Esophagus muscularis mucosa (tissue), 4 donors: ENCODE measurements at regions not wholly inside any gene's neighbourhood (a gene's known extent, or its start where the extent isn't known, plus 50 kb on each side); places are given as distances from the start of the nearest gene placed in this dataset.

Experiments
- DNase-seq: peaks from one replicate; pipeline ENCODE4 v3.0.0-alpha.2; 2017; ENCODE audit errors: extremely low spot score
- H3K27ac ChIP-seq, 4 donors: fragments of 200-600 bp; sonication (generic); replicated peaks in 1 of 4; 1 replicate in 3 of 4; 2 replicates in 1 of 4; pipeline ENCODE4 v1.5.1; 2016 to 2019; ENCODE audit warnings: mild to moderate bottlenecking in 1 of 4
- H3K27me3 ChIP-seq, 4 donors: fragments of 200-600 bp; sonication (generic); one replicate each; pipeline versions ENCODE4 v1.5.1 to v1.6.0; 2016 to 2019
- H3K36me3 ChIP-seq, 4 donors: fragments of 200-600 bp; sonication (generic); one replicate each; pipeline ENCODE4 v1.5.1; 2016 to 2019
- H3K4me1 ChIP-seq, 4 donors: fragments of 200-600 bp; sonication (generic); one replicate each; pipeline ENCODE4 v1.5.1; 2016 to 2019
- H3K4me3 ChIP-seq, 4 donors: fragments of 200-600 bp; sonication (generic); 1 replicate in 2 of 4; 2 replicates in 2 of 4; pipeline ENCODE4 v1.5.1; 2016 to 2019; ENCODE audit warnings: mild to moderate bottlenecking in 4 of 4, moderate library complexity in 1 of 4
- H3K9me3 ChIP-seq, 4 donors: fragments of 200-600 bp; sonication (generic); 1 replicate in 3 of 4; 2 replicates in 1 of 4; pipeline ENCODE4 v1.5.1; 2016 to 2019
- EP300 ChIP-seq: sonication (generic); formaldehyde crosslinking; IDR thresholded peaks from one replicate; pipeline ENCODE4 v1.6.1; 2017; ENCODE audit warnings: antibody characterized with exemption
- POLR2A ChIP-seq: fragments of 450-650 bp; IDR thresholded peaks from one replicate; pipeline ENCODE4 v1.6.1; 2017; ENCODE audit warnings: antibody characterized with exemption, moderate library complexity, mild to moderate bottlenecking, low read depth
- POLR2AphosphoS5 ChIP-seq, 2 donors: sonication (generic); formaldehyde crosslinking; IDR thresholded peaks; one replicate each; pipeline ENCODE4 v1.6.1; 2017; ENCODE audit warnings: antibody characterized with exemption in 2 of 2
- WGBS: methylation state at CpG from one replicate; pipeline ENCODE4 v1.1.5; 2018; 5-methylcytosine and 5-hydroxymethylcytosine counted together
- intact Hi-C: fragments of 100-400 bp; cut with DNase I; formaldehyde crosslinking; loops from one replicate; pipeline ENCODE4 v1.15.1; 2023
- TF ChIP-seq, protein P1 (sequence below), 3 experiments: fragments of 200-600 bp in 2 of 3; fragments of 450-650 bp in 1 of 3; sonication (generic) in 2 of 3; IDR thresholded peaks; one replicate each; pipeline ENCODE4 v1.5.1; 2017 to 2019; ENCODE audit warnings: antibody characterized with exemption in 3 of 3, mild to moderate bottlenecking in 2 of 3, moderate library complexity in 1 of 3

DNA sequence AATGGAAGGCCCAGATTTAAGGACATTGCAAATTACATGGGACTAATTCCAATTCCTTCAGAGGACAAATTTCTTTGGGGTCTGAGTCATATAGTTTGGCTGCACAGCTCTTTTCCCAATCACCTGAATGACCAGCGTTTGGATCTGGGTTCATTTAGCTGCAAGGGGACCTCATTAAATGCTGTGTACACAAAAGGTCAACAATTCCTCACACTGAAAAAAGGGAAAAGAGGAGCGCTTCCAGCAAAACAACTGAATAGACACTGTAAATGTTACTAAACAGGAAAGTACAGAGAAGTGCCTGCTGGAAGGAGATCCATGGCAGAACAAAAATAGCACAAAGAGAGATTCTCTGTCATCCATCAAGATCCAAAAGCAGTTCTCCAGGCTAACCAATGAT is 356.0 kb upstream of the LMCD1 start:
- TF ChIP-seq, protein P1, sequence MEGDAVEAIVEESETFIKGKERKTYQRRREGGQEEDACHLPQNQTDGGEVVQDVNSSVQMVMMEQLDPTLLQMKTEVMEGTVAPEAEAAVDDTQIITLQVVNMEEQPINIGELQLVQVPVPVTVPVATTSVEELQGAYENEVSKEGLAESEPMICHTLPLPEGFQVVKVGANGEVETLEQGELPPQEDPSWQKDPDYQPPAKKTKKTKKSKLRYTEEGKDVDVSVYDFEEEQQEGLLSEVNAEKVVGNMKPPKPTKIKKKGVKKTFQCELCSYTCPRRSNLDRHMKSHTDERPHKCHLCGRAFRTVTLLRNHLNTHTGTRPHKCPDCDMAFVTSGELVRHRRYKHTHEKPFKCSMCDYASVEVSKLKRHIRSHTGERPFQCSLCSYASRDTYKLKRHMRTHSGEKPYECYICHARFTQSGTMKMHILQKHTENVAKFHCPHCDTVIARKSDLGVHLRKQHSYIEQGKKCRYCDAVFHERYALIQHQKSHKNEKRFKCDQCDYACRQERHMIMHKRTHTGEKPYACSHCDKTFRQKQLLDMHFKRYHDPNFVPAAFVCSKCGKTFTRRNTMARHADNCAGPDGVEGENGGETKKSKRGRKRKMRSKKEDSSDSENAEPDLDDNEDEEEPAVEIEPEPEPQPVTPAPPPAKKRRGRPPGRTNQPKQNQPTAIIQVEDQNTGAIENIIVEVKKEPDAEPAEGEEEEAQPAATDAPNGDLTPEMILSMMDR (IDR thresholded peaks at IDR 0.05) = no peak
- TF ChIP-seq EP300 (no peak), POLR2AphosphoS5 (IDR thresholded peaks at IDR 0.05) (no peak), POLR2A (no peak)
- 65% methylated on average over 2 of the region's 2 CpGs for WGBS
- H3K27ac ChIP-seq = no peak overlapping the region
- no peaks in the 10 kb centered on the region for H3K36me3 ChIP-seq
- no peaks in the 10 kb centered on the region for H3K9me3 ChIP-seq
- peak; percentile 17 for DNase-seq
- H3K4me3 ChIP-seq = no peak overlapping the region
- intact Hi-C loops = no loop called here
- H3K4me1 ChIP-seq = no peaks in the 10 kb centered on the region
- no peaks in the 10 kb centered on the region for H3K27me3 ChIP-seq

DNA sequence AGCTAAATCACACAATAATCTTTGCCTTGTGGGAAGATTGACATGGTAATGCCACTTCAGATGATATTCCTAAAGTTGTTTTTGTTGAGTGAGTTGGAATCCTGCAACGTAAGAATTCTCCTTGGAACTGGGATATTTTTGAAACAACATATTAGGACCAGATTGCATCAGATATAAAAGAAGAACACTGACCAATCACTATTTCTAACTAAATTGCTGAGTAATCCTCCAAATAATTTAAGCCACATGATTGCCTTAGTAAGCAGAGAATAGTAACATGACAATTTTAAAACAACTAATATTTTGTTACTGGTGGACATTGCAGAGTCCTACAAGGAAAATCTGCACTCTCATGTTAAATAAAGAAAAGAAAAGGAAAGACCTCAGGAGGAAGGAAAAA is 353.9 kb upstream of the LMCD1 start:
- H3K36me3 ChIP-seq = no peaks in the 10 kb centered on the region
- H3K9me3 ChIP-seq = no peaks in the 10 kb centered on the region
- 70% methylated on average over 1 of the region's 1 CpG for WGBS
- no peaks in the 10 kb centered on the region for H3K27me3 ChIP-seq
- TF ChIP-seq POLR2A = no peak
- TF ChIP-seq POLR2AphosphoS5 (IDR thresholded peaks at IDR 0.05) = no peak
- TF ChIP-seq EP300 = no peak
- TF ChIP-seq, protein P1 (IDR thresholded peaks at IDR 0.05) = no peak
- no peak overlapping the region for H3K4me3 ChIP-seq
- no peak overlapping the region for H3K27ac ChIP-seq
- intact Hi-C loops = no loop called here
- no peak for DNase-seq
- H3K4me1 ChIP-seq = no peaks in the 10 kb centered on the region

DNA sequence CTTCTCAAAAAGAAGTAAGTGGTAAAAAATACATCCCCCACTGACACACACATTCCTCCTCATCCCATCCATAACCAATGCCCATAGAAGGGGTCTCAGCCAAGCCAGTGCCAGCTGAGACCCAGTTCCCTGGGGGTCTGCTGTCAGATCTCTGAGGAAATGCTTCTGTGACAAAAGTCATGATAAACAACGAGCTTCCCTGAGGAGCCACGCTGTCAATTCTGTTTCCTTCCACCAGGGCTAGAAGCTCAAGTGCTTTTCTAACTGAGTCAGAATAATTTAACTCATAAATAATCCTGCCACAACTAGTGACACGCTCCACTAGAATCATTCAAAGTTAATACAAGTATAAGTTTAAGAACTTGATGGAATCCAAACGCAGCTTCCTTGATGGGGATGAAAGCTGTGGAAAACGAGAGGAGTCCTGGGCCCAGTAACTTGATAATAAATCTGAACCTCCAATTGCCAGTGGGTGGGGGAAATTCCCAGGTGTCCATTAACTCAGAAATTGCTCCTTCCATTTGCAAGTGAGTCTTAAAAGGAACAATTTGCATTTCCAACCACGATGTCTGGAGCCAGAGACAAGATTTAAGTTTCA is 348.7 kb upstream of the LMCD1 start:
- TF ChIP-seq POLR2A = no peak
- TF ChIP-seq POLR2AphosphoS5 (IDR thresholded peaks at IDR 0.05) = no peak
- TF ChIP-seq, protein P1 (IDR thresholded peaks at IDR 0.05) = no peak
- TF ChIP-seq EP300 = no peak
- Histone ChIP-seq H3K9me3 (no peaks in the 10 kb centered on the region), H3K4me3 (no peak overlapping the region), H3K4me1 (no peaks in the 10 kb centered on the region), H3K36me3 (no peaks in the 10 kb centered on the region), H3K27ac (no peak overlapping the region), H3K27me3 (no peaks in the 10 kb centered on the region)
- 70% methylated on average over 6 of the region's 6 CpGs for WGBS
- peak; percentile 42 for DNase-seq
- intact Hi-C loops = no loop called here

DNA sequence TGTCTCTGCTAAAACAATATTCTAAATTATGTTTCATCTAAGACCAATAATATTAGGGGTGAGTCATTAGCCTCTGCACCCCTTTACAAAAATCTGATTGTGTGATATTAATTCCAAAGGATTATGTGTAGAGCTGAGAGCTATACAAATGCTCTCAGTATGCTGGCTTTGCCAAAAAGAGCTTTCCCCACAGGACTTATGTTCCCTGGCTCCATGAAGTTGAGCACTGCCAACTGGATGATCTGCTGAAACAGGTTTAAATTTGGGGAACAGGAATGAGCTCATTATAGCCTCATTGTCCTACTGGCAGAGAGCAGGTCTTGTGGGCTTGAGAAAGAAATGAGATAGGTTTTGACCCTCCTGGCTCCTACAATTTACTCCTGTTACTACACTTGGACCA is 347.8 kb upstream of the LMCD1 start:
- DNase-seq = peak; percentile 26
- H3K9me3 ChIP-seq = no peaks in the 10 kb centered on the region
- H3K36me3 ChIP-seq = no peaks in the 10 kb centered on the region
- H3K4me3 ChIP-seq = no peak overlapping the region
- intact Hi-C loops = no loop called here
- H3K4me1 ChIP-seq = no peaks in the 10 kb centered on the region
- no peak overlapping the region for H3K27ac ChIP-seq
- TF ChIP-seq POLR2A = no peak
- TF ChIP-seq EP300 = no peak
- TF ChIP-seq, protein P1 (IDR thresholded peaks at IDR 0.05) = no peak
- no peak for TF ChIP-seq POLR2AphosphoS5 (IDR thresholded peaks at IDR 0.05)
- no peaks in the 10 kb centered on the region for H3K27me3 ChIP-seq

DNA sequence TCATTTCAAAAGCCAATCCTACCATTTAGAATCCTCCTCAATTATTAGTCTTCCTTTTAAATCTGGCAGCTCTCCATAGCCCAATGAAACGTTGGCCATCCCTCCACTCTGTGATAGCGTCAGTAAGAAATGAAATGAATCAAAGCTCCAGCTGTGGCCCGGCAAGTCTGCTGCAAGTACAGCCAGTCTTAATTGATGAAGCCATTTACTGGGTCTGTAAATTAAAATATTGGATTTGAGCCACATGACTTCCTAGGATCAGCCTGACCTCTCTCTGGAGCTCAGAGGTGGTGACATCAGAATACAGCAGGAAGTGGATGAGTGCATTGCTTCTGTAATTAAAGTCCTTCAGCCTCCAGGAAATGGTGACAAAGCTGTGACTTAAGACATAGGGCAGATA is 347.0 kb upstream of the LMCD1 start:
- TF ChIP-seq, protein P1 (IDR thresholded peaks at IDR 0.05) = no peak
- TF ChIP-seq POLR2AphosphoS5 (IDR thresholded peaks at IDR 0.05) (no peak), EP300 (no peak), POLR2A (no peak)
- WGBS = 56% methylated on average over 3 of the region's 3 CpGs
- Histone ChIP-seq H3K27ac (no peak overlapping the region), H3K4me3 (no peak overlapping the region), H3K36me3 (no peaks in the 10 kb centered on the region), H3K4me1 (no peaks in the 10 kb centered on the region), H3K27me3 (no peaks in the 10 kb centered on the region), H3K9me3 (no peaks in the 10 kb centered on the region)
- peak; percentile 45 for DNase-seq
- intact Hi-C loops = no loop called here
